Keratinocyte (primary cell): ENCODE measurements at regions not wholly inside any gene's neighbourhood (a gene's known extent, or its start where the extent isn't known, plus 50 kb on each side); places are given as distances from the start of the nearest gene placed in this dataset.

Source experiments
- DNase-seq: peaks from one replicate; pipeline ENCODE4 v3.0.0-alpha.2; 2011; ENCODE audit warnings: low read depth, missing footprints, low spot score
- FAIRE-seq: peaks from 2 replicates; lab custom pipeline; 2011; peaks lifted over from hg19 to GRCh38; lab: Jason Lieb, UNC
- H2AFZ ChIP-seq: 2 replicates; pipeline ENCODE4 v1.6.0; 2012; ENCODE audit warnings: low read length, control low read depth, inconsistent platforms; ENCODE audit not compliant: control insufficient read depth
- H3K27ac ChIP-seq: 2 replicates; pipeline ENCODE4 v1.5.1; 2011; ENCODE audit warnings: low read length; ENCODE audit not compliant: control insufficient read depth, insufficient read depth
- H3K27me3 ChIP-seq: 3 replicates; pipeline ENCODE4 v1.6.0; 2011; ENCODE audit warnings: low read length; ENCODE audit not compliant: control insufficient read depth, insufficient read depth; ENCODE audit errors: extremely low read depth
- H3K36me3 ChIP-seq, 2 experiments: 2 replicates in 1 of 2; 3 replicates in 1 of 2; pipeline ENCODE4 v1.5.1; 2011; ENCODE audit warnings: low read length in 2 of 2, mild to moderate bottlenecking in 1 of 2; ENCODE audit not compliant: control insufficient read depth in 2 of 2, insufficient read depth in 2 of 2; ENCODE audit errors: extremely low read depth in 1 of 2
- H3K4me1 ChIP-seq: 3 replicates; pipeline ENCODE4 v1.5.1; 2011; ENCODE audit warnings: low read length; ENCODE audit not compliant: control insufficient read depth, insufficient read depth; ENCODE audit errors: extremely low read depth
- H3K4me2 ChIP-seq: 3 replicates; pipeline ENCODE4 v1.6.0; 2011; ENCODE audit warnings: low read depth, low read length; ENCODE audit not compliant: control insufficient read depth, insufficient read depth; ENCODE audit errors: extremely low read depth
- H3K4me3 ChIP-seq, 3 experiments: fragments of 200-600 bp in 1 of 3; sonication (generic) in 1 of 3; 2 replicates in 2 of 3; 3 replicates in 1 of 3; pipeline ENCODE4 v1.5.1; 2011 to 2016; ENCODE audit warnings: low read length in 3 of 3, mild to moderate bottlenecking in 3 of 3, control low read depth in 2 of 3, inconsistent platforms in 1 of 3, low read depth in 1 of 3, mixed read lengths in 1 of 3, mixed run types in 1 of 3, moderate library complexity in 1 of 3; ENCODE audit not compliant: control insufficient read depth in 2 of 3, insufficient read depth in 2 of 3; ENCODE audit errors: extremely low read depth in 1 of 3
- H3K79me2 ChIP-seq: 2 replicates; pipeline ENCODE4 v1.6.0; 2012; ENCODE audit warnings: low read length; ENCODE audit not compliant: control insufficient read depth, insufficient read depth
- H3K9ac ChIP-seq: 3 replicates; pipeline ENCODE4 v1.6.0; 2011; ENCODE audit warnings: low read length; ENCODE audit not compliant: control insufficient read depth, insufficient read depth; ENCODE audit errors: extremely low read depth
- H3K9me1 ChIP-seq: 3 replicates; pipeline ENCODE4 v1.6.0; 2011; ENCODE audit warnings: low read length; ENCODE audit not compliant: control insufficient read depth, insufficient read depth; ENCODE audit errors: extremely low read depth
- H3K9me3 ChIP-seq: 2 replicates; pipeline ENCODE4 v1.5.1; 2012; ENCODE audit warnings: low read depth, low read length; ENCODE audit not compliant: control insufficient read depth
- H4K20me1 ChIP-seq: 3 replicates; pipeline ENCODE4 v1.6.0; 2011; ENCODE audit warnings: low read length; ENCODE audit not compliant: control insufficient read depth, insufficient read depth; ENCODE audit errors: extremely low read depth
- EZH2 ChIP-seq: IDR thresholded peaks from one replicate; pipeline ENCODE4 v1.6.1; 2012; ENCODE audit warnings: inconsistent platforms, mild to moderate bottlenecking, low read length, moderate library complexity
- dilution Hi-C: fragments of 300-500 bp; cut with MboI; formaldehyde crosslinking; loops from one replicate; pipeline ENCODE4 v1.7.0; 2020; ENCODE audit warnings: low sequenced_read_pairs; ENCODE audit not compliant: extremely low pct_ligation_motif_present
- TF ChIP-seq, protein P1 (sequence below), 3 experiments: IDR thresholded peaks in 1 of 3; conservative IDR thresholded peaks in 1 of 3; optimal IDR thresholded peaks in 1 of 3; 2 replicates in 2 of 3; 3 replicates in 1 of 3; pipeline versions ENCODE3 to v1.5.1; 2011; ENCODE audit warnings: low read length in 3 of 3, mild to moderate bottlenecking in 3 of 3, moderate library complexity in 2 of 3, control low read depth in 1 of 3, inconsistent platforms in 1 of 3; ENCODE audit not compliant: insufficient read depth in 2 of 3; ENCODE audit errors: extremely low read depth in 1 of 3

DNA sequence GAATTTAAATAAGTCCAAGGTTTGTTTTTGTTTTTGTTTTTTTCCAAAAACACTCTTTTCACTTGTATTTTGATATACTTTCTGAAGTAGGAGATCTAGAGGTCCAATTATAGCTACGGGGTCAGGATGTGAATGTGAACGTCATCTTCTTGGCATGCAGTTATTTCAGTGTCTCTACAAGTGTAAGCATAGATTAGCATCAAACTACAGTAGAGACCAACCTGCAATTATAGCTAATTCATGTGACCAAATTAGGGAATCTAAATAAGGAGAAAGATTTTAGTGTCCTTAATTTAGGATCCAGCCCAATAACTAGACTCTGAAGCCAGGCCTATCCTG, 107.3 kb upstream of the PALMD start:
- H3K27ac ChIP-seq: no peak overlapping the region

DNA sequence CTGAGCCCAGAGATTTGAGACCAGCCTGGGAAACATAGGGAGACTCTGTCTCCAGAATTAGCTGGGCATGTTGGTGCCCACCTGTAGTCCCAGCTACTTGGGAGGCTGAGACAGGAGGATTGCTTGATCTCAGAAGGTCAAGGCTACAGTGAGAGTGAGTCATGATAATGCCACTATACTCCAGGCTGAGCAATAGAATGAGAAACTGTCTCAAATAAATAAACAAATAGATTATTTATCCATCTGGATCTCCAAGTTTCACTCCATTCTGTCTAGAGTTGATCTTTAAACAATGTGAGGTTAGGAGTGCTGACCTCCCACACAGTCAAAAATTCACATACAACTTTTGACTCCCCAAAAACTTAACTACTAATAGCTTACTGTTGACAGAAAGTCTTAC, 106.8 kb upstream of the PALMD start:
- no peaks in the 10 kb centered on the region for H3K36me3 ChIP-seq
- no peak overlapping the region for H3K27ac ChIP-seq
- H3K27me3 ChIP-seq: no peaks in the 10 kb centered on the region
- H3K4me1 ChIP-seq: peaks cover 3% of the 10 kb centered on the region
- FAIRE-seq (no peak), DNase-seq (no peak)
- no peak for TF ChIP-seq EZH2
- TF ChIP-seq, protein P1, sequence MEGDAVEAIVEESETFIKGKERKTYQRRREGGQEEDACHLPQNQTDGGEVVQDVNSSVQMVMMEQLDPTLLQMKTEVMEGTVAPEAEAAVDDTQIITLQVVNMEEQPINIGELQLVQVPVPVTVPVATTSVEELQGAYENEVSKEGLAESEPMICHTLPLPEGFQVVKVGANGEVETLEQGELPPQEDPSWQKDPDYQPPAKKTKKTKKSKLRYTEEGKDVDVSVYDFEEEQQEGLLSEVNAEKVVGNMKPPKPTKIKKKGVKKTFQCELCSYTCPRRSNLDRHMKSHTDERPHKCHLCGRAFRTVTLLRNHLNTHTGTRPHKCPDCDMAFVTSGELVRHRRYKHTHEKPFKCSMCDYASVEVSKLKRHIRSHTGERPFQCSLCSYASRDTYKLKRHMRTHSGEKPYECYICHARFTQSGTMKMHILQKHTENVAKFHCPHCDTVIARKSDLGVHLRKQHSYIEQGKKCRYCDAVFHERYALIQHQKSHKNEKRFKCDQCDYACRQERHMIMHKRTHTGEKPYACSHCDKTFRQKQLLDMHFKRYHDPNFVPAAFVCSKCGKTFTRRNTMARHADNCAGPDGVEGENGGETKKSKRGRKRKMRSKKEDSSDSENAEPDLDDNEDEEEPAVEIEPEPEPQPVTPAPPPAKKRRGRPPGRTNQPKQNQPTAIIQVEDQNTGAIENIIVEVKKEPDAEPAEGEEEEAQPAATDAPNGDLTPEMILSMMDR (optimal IDR thresholded peaks at IDR 0.05 in 1 of 3, IDR thresholded peaks at IDR 0.05 in 1 of 3, conservative IDR thresholded peaks at IDR 0.05 in 1 of 3; ENCODE audit: extremely low read depth in 1 of 3, insufficient read depth in 2 of 3, low read length in 3 of 3): no peak
- H4K20me1 ChIP-seq: no peaks in the 10 kb centered on the region
- no peaks in the 10 kb centered on the region for H3K79me2 ChIP-seq
- no peaks in the 10 kb centered on the region for H3K9me3 ChIP-seq
- dilution Hi-C loops: no loop called here
- H3K4me3 ChIP-seq: no peak overlapping the region
- no peaks in the 10 kb centered on the region for H3K9me1 ChIP-seq
- no peak overlapping the region for H2AFZ ChIP-seq
- no peak overlapping the region for H3K4me2 ChIP-seq
- H3K9ac ChIP-seq: no peak overlapping the region

More for the DNA sequence above, 107.3 kb upstream of the PALMD start:
- dilution Hi-C loops: no loop called here
- H3K4me1 ChIP-seq: peaks cover 3% of the 10 kb centered on the region
- no peak for DNase-seq
- no peaks in the 10 kb centered on the region for H3K9me1 ChIP-seq
- no peak overlapping the region for H3K4me2 ChIP-seq
- H3K36me3 ChIP-seq: no peaks in the 10 kb centered on the region
- no peak for TF ChIP-seq EZH2
- TF ChIP-seq, protein P1 (optimal IDR thresholded peaks at IDR 0.05 in 1 of 3, IDR thresholded peaks at IDR 0.05 in 1 of 3, conservative IDR thresholded peaks at IDR 0.05 in 1 of 3; ENCODE audit: extremely low read depth in 1 of 3, insufficient read depth in 2 of 3, low read length in 3 of 3): no peak
- no peaks in the 10 kb centered on the region for H3K27me3 ChIP-seq
- H4K20me1 ChIP-seq: no peaks in the 10 kb centered on the region
- H3K4me3 ChIP-seq: no peak overlapping the region
- H3K9ac ChIP-seq: no peak overlapping the region
- no peak for FAIRE-seq
- no peak overlapping the region for H2AFZ ChIP-seq
- no peaks in the 10 kb centered on the region for H3K79me2 ChIP-seq
- H3K9me3 ChIP-seq: no peaks in the 10 kb centered on the region
